ENCODE measurements at regions not wholly inside any gene's neighbourhood (a gene's known extent, or its start where the extent isn't known, plus 50 kb on each side); places are given as distances from the start of the nearest gene placed in this dataset.

- no peak for TF ChIP-seq CTCF (IDR thresholded peaks at IDR 0.05; ENCODE audit: insufficient read depth, low read length, poor library complexity, severe bottlenecking)
- TF ChIP-seq EZH2phosphoT487 (conservative IDR thresholded peaks at IDR 0.05; ENCODE audit: low read length), result no peak
These were observed 531.7 kb downstream of the TBC1D22A start for GRCh38 chr22:47294222-47294532.
